HepG2 (cell line): ENCODE measurements at regions not wholly inside any gene's neighbourhood (a gene's known extent, or its start where the extent isn't known, plus 50 kb on each side); places are given as distances from the start of the nearest gene placed in this dataset.

ENCODE experiments used
- ATAC-seq: fragments of 200-7000 bp; cut with Tn5 transposase; 3 replicates; pipeline ENCODE4 v1.9.1; 2020; ENCODE audit warnings: mild to moderate bottlenecking, moderate library complexity
- BruUV-seq: library from RNA; stranded (reverse); fragments of 400-500 nt; replicated peaks from 2 replicates; lab custom pipeline; 2021; lab: Mats Ljungman, UMichigan
- CTCF ChIA-PET: fragments of 300-600 bp; formaldehyde crosslinking; extraction: SDS; loops from one replicate; lab custom pipeline; 2021; ENCODE audit warnings: low total read pairs, inconsistent platforms, low intra/inter-chr PET ratio; lab: Yijun Ruan, JAX
- POLR2A ChIA-PET: fragments of 350-600 bp; sonication (Branson Sonifier 250); formaldehyde crosslinking; loops from one replicate; lab custom pipeline; 2020; ENCODE audit warnings: antibody characterized with exemption, inconsistent platforms; lab: Yijun Ruan, JAX
- DNase-seq: peaks from one replicate; pipeline ENCODE4 v3.0.0-alpha.2; 2015; ENCODE audit warnings: low spot score
- FAIRE-seq: peaks from 3 replicates; lab custom pipeline; 2011; peaks lifted over from hg19 to GRCh38; lab: Jason Lieb, UNC
- H2AFZ ChIP-seq: one replicate; pipeline ENCODE4 v1.6.1; 2011; ENCODE audit warnings: low read length, inconsistent platforms
- H3K27ac ChIP-seq: fragments of 300-600 bp; 3 replicates; pipeline ENCODE4 v1.8.0; 2011; ENCODE audit warnings: mixed run types, mild to moderate bottlenecking, mixed read lengths, low read length, inconsistent platforms; ENCODE audit not compliant: insufficient read depth; ENCODE audit errors: extremely low read length
- H3K27me3 ChIP-seq, 2 experiments: fragments of 200-600 bp in 1 of 2; 2 replicates in 1 of 2; 3 replicates in 1 of 2; pipeline versions ENCODE4 v1.6.0 to v1.8.0; 2011; ENCODE audit warnings: low read length in 2 of 2, mild to moderate bottlenecking in 2 of 2, moderate library complexity in 2 of 2, inconsistent platforms in 1 of 2; ENCODE audit not compliant: insufficient read depth in 2 of 2, control insufficient read depth in 1 of 2
- H3K36me3 ChIP-seq, 2 experiments: fragments of 200-600 bp in 1 of 2; replicated peaks in 1 of 2; 2 replicates in 1 of 2; 3 replicates in 1 of 2; pipeline versions ENCODE4 v1.5.1 to v1.8.0; 2011; ENCODE audit warnings: low read length in 2 of 2, inconsistent platforms in 1 of 2; ENCODE audit not compliant: insufficient read depth in 2 of 2, control insufficient read depth in 1 of 2
- H3K4me1 ChIP-seq: 2 replicates; pipeline ENCODE4 v1.5.1; 2012; ENCODE audit warnings: low read length, inconsistent platforms; ENCODE audit not compliant: insufficient read depth
- H3K4me2 ChIP-seq: 2 replicates; pipeline ENCODE4 v1.6.0; 2011; ENCODE audit warnings: low read depth, low read length, inconsistent platforms
- H3K4me3 ChIP-seq, 3 experiments: fragments of 200-600 bp in 1 of 3; sonication (generic), shearing (Covaris generic) in 1 of 3; replicated peaks in 1 of 3; 2 replicates each; pipeline ENCODE4 v1.5.1; 2011 to 2016; ENCODE audit warnings: low read length in 3 of 3, inconsistent platforms in 2 of 3, low read depth in 2 of 3, mild to moderate bottlenecking in 2 of 3, control low read depth in 1 of 3, mixed read lengths in 1 of 3; ENCODE audit not compliant: insufficient read depth in 1 of 3
- H3K79me2 ChIP-seq: one replicate; pipeline ENCODE4 v1.6.1; 2011; ENCODE audit warnings: low read length, inconsistent platforms; ENCODE audit not compliant: insufficient read depth
- H3K9ac ChIP-seq: 2 replicates; pipeline ENCODE4 v1.6.0; 2011; ENCODE audit warnings: mild to moderate bottlenecking, low read depth, low read length, inconsistent platforms; ENCODE audit not compliant: insufficient read depth
- H3K9me3 ChIP-seq: 2 replicates; pipeline ENCODE4 v1.5.1; 2012; ENCODE audit warnings: mild to moderate bottlenecking, low read length
- H4K20me1 ChIP-seq: 2 replicates; pipeline ENCODE4 v1.6.0; 2011; ENCODE audit warnings: inconsistent platforms, mild to moderate bottlenecking, low read length, moderate library complexity; ENCODE audit not compliant: insufficient read depth
- AGO1 ChIP-seq: fragments of 200-400 bp; formaldehyde crosslinking; IDR thresholded peaks from 2 replicates; pipeline ENCODE4 v1.6.1; 2017; ENCODE audit warnings: mild to moderate bottlenecking, low read depth, low read length, moderate library complexity; ENCODE audit not compliant: poor library complexity, severe bottlenecking
- AKAP8 ChIP-seq: sonication (generic); formaldehyde crosslinking; IDR thresholded peaks from 2 replicates; pipeline ENCODE4 v1.5.1; 2020; ENCODE audit warnings: mild to moderate bottlenecking, missing genetic modification reagents
- ATF7-NPFF ChIP-seq: sonication (generic); formaldehyde crosslinking; IDR thresholded peaks from 2 replicates; pipeline ENCODE4 v1.8.1; 2023; ENCODE audit warnings: mild to moderate bottlenecking, low read depth, missing genetic modification reagents, moderate library complexity
- CREB1 ChIP-seq, 2 experiments: fragments of 450-650 bp in 1 of 2; IDR thresholded peaks; 2 replicates each; pipeline ENCODE4 v1.6.1; 2016 to 2017; ENCODE audit warnings: control low read depth in 1 of 2, mild to moderate bottlenecking in 1 of 2, missing compliant biosample characterization in 1 of 2, missing genetic modification characterization in 1 of 2
- GATA4 ChIP-seq: sonication (generic); IDR thresholded peaks from 2 replicates; pipeline ENCODE4 v1.6.1; 2016; ENCODE audit warnings: antibody characterized with exemption, low read depth, borderline replicate concordance
- MED1 ChIP-seq: sonication (generic); formaldehyde crosslinking; IDR thresholded peaks from 2 replicates; pipeline ENCODE4 v1.4.0; 2020; ENCODE audit warnings: missing genetic modification reagents
- MED13 ChIP-seq: sonication (generic); formaldehyde crosslinking; IDR thresholded peaks from 2 replicates; pipeline ENCODE4 v1.5.0; 2020; ENCODE audit warnings: missing genetic modification reagents
- MIER2 ChIP-seq: IDR thresholded peaks from 2 replicates; pipeline ENCODE4 v1.6.1; 2016; ENCODE audit warnings: missing biosample characterization, missing genetic modification reagents
- MZF1 ChIP-seq: sonication (generic); formaldehyde crosslinking; IDR thresholded peaks from 2 replicates; pipeline ENCODE4 v1.8.1; 2023; ENCODE audit warnings: mild to moderate bottlenecking, missing genetic modification reagents, borderline replicate concordance
- ZNF232 ChIP-seq: sonication (generic); formaldehyde crosslinking; IDR thresholded peaks from 2 replicates; pipeline ENCODE4 v1.4.0; 2020; ENCODE audit warnings: missing genetic modification reagents, borderline replicate concordance
- ZSCAN20 ChIP-seq: sonication (generic); formaldehyde crosslinking; IDR thresholded peaks from 2 replicates; pipeline ENCODE4 v1.4.0; 2020; ENCODE audit warnings: missing genetic modification reagents, mild to moderate bottlenecking, borderline replicate concordance
- WGBS: methylation state at CpG from one replicate; pipeline ENCODE4 v1.1.6; 2017; ENCODE audit warnings: low lambda C conversion rate; 5-methylcytosine and 5-hydroxymethylcytosine counted together
- in situ Hi-C: cut with HindIII; loops from 2 replicates; pipeline ENCODE4 v1.10.0; 2017; ENCODE audit warnings: low pct_unique_long_range_greater_than_20kb; ENCODE audit not compliant: extremely low pct_ligation_motif_present
- intact Hi-C: fragments of 100-400 bp; cut with micrococcal nuclease; formaldehyde crosslinking; loops from one replicate; pipeline ENCODE4 v1.10.0; 2022; ENCODE audit not compliant: unreplicated experiment
- TF ChIP-seq, protein P1 (sequence below): sonication (generic); formaldehyde crosslinking; IDR thresholded peaks from 2 replicates; pipeline ENCODE4 v1.5.0; 2020; ENCODE audit warnings: missing genetic modification reagents
- TF ChIP-seq, protein P2 (sequence below): IDR thresholded peaks from 2 replicates; pipeline ENCODE4 v1.6.1; 2016; ENCODE audit warnings: low read depth, borderline replicate concordance

DNA sequence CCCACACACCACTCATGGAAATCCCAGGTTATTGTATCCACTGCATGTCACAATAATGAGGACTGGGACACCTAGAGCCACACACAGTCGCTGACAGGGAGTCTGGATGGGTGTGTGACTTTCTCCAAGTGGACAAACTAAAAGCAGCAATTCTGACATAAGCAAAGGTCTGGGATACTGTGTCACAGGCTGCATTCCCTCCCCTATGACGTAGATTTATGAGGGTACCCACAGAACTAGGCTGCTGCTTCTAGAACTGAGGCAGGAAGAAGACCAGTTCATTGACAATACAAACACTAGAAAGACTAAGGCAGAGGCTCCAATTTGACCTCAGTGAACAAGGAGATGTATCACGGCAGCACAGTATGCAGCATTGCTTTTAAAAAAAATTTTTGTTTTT lies 63.6 kb upstream of the TBCA start:
- in situ Hi-C loops, result no loop called here
- H3K9me3 ChIP-seq, result no peaks in the 10 kb centered on the region
- H3K4me2 ChIP-seq, result no peak overlapping the region
- peak overlapping the region; percentile 15 for H2AFZ ChIP-seq
- H3K9ac ChIP-seq, result no peak overlapping the region
- no peaks in the 10 kb centered on the region; a peak in 2 of 5 replicates for H3K27me3 ChIP-seq
- H3K36me3 ChIP-seq, result no peaks in the 10 kb centered on the region
- POLR2A ChIA-PET, result no interaction called here
- no peak overlapping the region for H3K27ac ChIP-seq
- H3K4me3 ChIP-seq, result no peak overlapping the region
- WGBS, result 6% methylated on average over 3 of the region's 3 CpGs
- no peaks in the 10 kb centered on the region for H3K4me1 ChIP-seq
- no peak for FAIRE-seq
- DNase-seq, result no peak
- H3K79me2 ChIP-seq, result no peaks in the 10 kb centered on the region
- CTCF ChIA-PET, result no interaction called here
- no TSS peak for BruUV-seq
- no peak for ATAC-seq
- no peaks in the 10 kb centered on the region for H4K20me1 ChIP-seq
- intact Hi-C loops, result no loop called here
- TF ChIP-seq CREB1 (IDR thresholded peaks at IDR 0.05) (peak; percentile 73), CREB1 (CRISPR knock-in tag; IDR thresholded peaks at IDR 0.05) (no peak), GATA4 (no peak), MIER2 (CRISPR knock-in tag) (no peak)
- TF ChIP-seq, protein P1, sequence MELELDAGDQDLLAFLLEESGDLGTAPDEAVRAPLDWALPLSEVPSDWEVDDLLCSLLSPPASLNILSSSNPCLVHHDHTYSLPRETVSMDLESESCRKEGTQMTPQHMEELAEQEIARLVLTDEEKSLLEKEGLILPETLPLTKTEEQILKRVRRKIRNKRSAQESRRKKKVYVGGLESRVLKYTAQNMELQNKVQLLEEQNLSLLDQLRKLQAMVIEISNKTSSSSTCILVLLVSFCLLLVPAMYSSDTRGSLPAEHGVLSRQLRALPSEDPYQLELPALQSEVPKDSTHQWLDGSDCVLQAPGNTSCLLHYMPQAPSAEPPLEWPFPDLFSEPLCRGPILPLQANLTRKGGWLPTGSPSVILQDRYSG, result no peak

DNA sequence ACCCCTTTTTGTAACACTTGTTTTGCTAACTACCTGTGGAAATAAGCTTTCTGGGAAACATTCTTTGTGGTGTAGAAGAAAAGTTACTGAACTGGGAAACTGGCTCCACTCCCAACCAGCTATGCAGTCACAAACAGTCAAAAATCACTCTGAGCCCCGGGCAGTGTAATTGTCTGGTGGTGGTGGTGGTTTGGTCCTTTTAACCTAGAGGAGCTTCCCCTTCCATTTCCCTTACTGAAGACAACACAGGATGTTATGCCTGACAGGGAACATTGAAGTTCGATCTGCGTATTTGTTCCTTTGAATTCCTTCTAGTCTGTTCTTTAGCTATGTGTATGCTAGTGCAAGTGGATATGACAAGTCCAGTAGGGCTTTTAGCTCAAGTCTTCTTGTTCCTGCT lies 56.8 kb upstream of the TBCA start:
- no peak for FAIRE-seq
- no peak overlapping the region for H3K4me2 ChIP-seq
- no peak for TF ChIP-seq MED1
- no peak for TF ChIP-seq AGO1
- TF ChIP-seq MZF1 (CRISPR knock-in tag), result no peak
- no peak for TF ChIP-seq ATF7-NPFF (CRISPR knock-in tag)
- no peak for TF ChIP-seq AKAP8 (CRISPR knock-in tag)
- TF ChIP-seq ZSCAN20 (CRISPR knock-in tag), result no peak
- TF ChIP-seq, protein P2, sequence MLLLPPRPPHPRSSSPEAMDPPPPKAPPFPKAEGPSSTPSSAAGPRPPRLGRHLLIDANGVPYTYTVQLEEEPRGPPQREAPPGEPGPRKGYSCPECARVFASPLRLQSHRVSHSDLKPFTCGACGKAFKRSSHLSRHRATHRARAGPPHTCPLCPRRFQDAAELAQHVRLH, result no peak
- TF ChIP-seq ZNF232, result no peak
- TF ChIP-seq MED13, result no peak

More for the DNA sequence above, 56.8 kb upstream of the TBCA start:
- intact Hi-C loops (no loop called here), in situ Hi-C loops (no loop called here)
- Histone ChIP-seq H2AFZ (no peak overlapping the region), H3K9me3 (no peaks in the 10 kb centered on the region), H4K20me1 (no peaks in the 10 kb centered on the region), H3K9ac (no peak overlapping the region), H3K4me1 (no peaks in the 10 kb centered on the region), H3K36me3 (no peaks in the 10 kb centered on the region), H3K27ac (no peak overlapping the region), H3K4me3 (no peak overlapping the region), H3K27me3 (no peaks in the 10 kb centered on the region; a peak in 1 of 5 replicates), H3K79me2 (no peaks in the 10 kb centered on the region)
- CTCF ChIA-PET, result no interaction called here
- no peak for ATAC-seq
- 41% methylated on average over 3 of the region's 3 CpGs for WGBS
- POLR2A ChIA-PET, result no interaction called here
- BruUV-seq, result no TSS peak
- no peak for DNase-seq
